HepG2 (cell line): ENCODE measurements at regions not wholly inside any gene's neighbourhood (a gene's known extent, or its start where the extent isn't known, plus 50 kb on each side); places are given as distances from the start of the nearest gene placed in this dataset.

Experiments used
- ATAC-seq: fragments of 200-7000 bp; cut with Tn5 transposase; 3 replicates; pipeline ENCODE4 v1.9.1; 2020; ENCODE audit warnings: mild to moderate bottlenecking, moderate library complexity
- BruUV-seq: library from RNA; stranded (reverse); fragments of 400-500 nt; replicated peaks from 2 replicates; lab custom pipeline; 2021; lab: Mats Ljungman, UMichigan
- CTCF ChIA-PET: fragments of 300-600 bp; formaldehyde crosslinking; extraction: SDS; loops from one replicate; lab custom pipeline; 2021; ENCODE audit warnings: low total read pairs, inconsistent platforms, low intra/inter-chr PET ratio; lab: Yijun Ruan, JAX
- POLR2A ChIA-PET: fragments of 350-600 bp; sonication (Branson Sonifier 250); formaldehyde crosslinking; loops from one replicate; lab custom pipeline; 2020; ENCODE audit warnings: antibody characterized with exemption, inconsistent platforms; lab: Yijun Ruan, JAX
- DNase-seq: peaks from one replicate; pipeline ENCODE4 v3.0.0-alpha.2; 2015; ENCODE audit warnings: low spot score
- FAIRE-seq: peaks from 3 replicates; lab custom pipeline; 2011; peaks lifted over from hg19 to GRCh38; lab: Jason Lieb, UNC
- H2AFZ ChIP-seq: one replicate; pipeline ENCODE4 v1.6.1; 2011; ENCODE audit warnings: low read length, inconsistent platforms
- H3K27ac ChIP-seq: fragments of 300-600 bp; 3 replicates; pipeline ENCODE4 v1.8.0; 2011; ENCODE audit warnings: mixed run types, mild to moderate bottlenecking, mixed read lengths, low read length, inconsistent platforms; ENCODE audit not compliant: insufficient read depth; ENCODE audit errors: extremely low read length
- H3K27me3 ChIP-seq, 2 experiments: fragments of 200-600 bp in 1 of 2; 2 replicates in 1 of 2; 3 replicates in 1 of 2; pipeline versions ENCODE4 v1.6.0 to v1.8.0; 2011; ENCODE audit warnings: low read length in 2 of 2, mild to moderate bottlenecking in 2 of 2, moderate library complexity in 2 of 2, inconsistent platforms in 1 of 2; ENCODE audit not compliant: insufficient read depth in 2 of 2, control insufficient read depth in 1 of 2
- H3K36me3 ChIP-seq, 2 experiments: fragments of 200-600 bp in 1 of 2; replicated peaks in 1 of 2; 2 replicates in 1 of 2; 3 replicates in 1 of 2; pipeline versions ENCODE4 v1.5.1 to v1.8.0; 2011; ENCODE audit warnings: low read length in 2 of 2, inconsistent platforms in 1 of 2; ENCODE audit not compliant: insufficient read depth in 2 of 2, control insufficient read depth in 1 of 2
- H3K4me1 ChIP-seq: 2 replicates; pipeline ENCODE4 v1.5.1; 2012; ENCODE audit warnings: low read length, inconsistent platforms; ENCODE audit not compliant: insufficient read depth
- H3K4me2 ChIP-seq: 2 replicates; pipeline ENCODE4 v1.6.0; 2011; ENCODE audit warnings: low read depth, low read length, inconsistent platforms
- H3K4me3 ChIP-seq, 3 experiments: fragments of 200-600 bp in 1 of 3; sonication (generic), shearing (Covaris generic) in 1 of 3; replicated peaks in 1 of 3; 2 replicates each; pipeline ENCODE4 v1.5.1; 2011 to 2016; ENCODE audit warnings: low read length in 3 of 3, inconsistent platforms in 2 of 3, low read depth in 2 of 3, mild to moderate bottlenecking in 2 of 3, control low read depth in 1 of 3, mixed read lengths in 1 of 3; ENCODE audit not compliant: insufficient read depth in 1 of 3
- H3K79me2 ChIP-seq: one replicate; pipeline ENCODE4 v1.6.1; 2011; ENCODE audit warnings: low read length, inconsistent platforms; ENCODE audit not compliant: insufficient read depth
- H3K9ac ChIP-seq: 2 replicates; pipeline ENCODE4 v1.6.0; 2011; ENCODE audit warnings: mild to moderate bottlenecking, low read depth, low read length, inconsistent platforms; ENCODE audit not compliant: insufficient read depth
- H3K9me3 ChIP-seq: 2 replicates; pipeline ENCODE4 v1.5.1; 2012; ENCODE audit warnings: mild to moderate bottlenecking, low read length
- H4K20me1 ChIP-seq: 2 replicates; pipeline ENCODE4 v1.6.0; 2011; ENCODE audit warnings: inconsistent platforms, mild to moderate bottlenecking, low read length, moderate library complexity; ENCODE audit not compliant: insufficient read depth
- AGO1 ChIP-seq: fragments of 200-400 bp; formaldehyde crosslinking; IDR thresholded peaks from 2 replicates; pipeline ENCODE4 v1.6.1; 2017; ENCODE audit warnings: mild to moderate bottlenecking, low read depth, low read length, moderate library complexity; ENCODE audit not compliant: poor library complexity, severe bottlenecking
- ARID4A ChIP-seq: sonication (generic); formaldehyde crosslinking; IDR thresholded peaks from 2 replicates; pipeline ENCODE4 v1.5.0; 2020; ENCODE audit warnings: mild to moderate bottlenecking, missing genetic modification reagents, borderline replicate concordance
- ATF1 ChIP-seq: IDR thresholded peaks from 2 replicates; pipeline ENCODE4 v1.6.1; 2016; ENCODE audit warnings: mild to moderate bottlenecking, control low read depth
- EP300 ChIP-seq, 3 experiments: sonication (generic) in 1 of 3; formaldehyde crosslinking in 1 of 3; IDR thresholded peaks; 2 replicates each; pipeline versions ENCODE4 v1.5.1 to v1.6.1; 2011 to 2020; ENCODE audit warnings: low read depth in 2 of 3, low read length in 2 of 3, borderline replicate concordance in 1 of 3, improper control_type of control experiment in 1 of 3, mild to moderate bottlenecking in 1 of 3, missing genetic modification reagents in 1 of 3, moderate library complexity in 1 of 3
- HIVEP1 ChIP-seq: sonication (generic); formaldehyde crosslinking; IDR thresholded peaks from 2 replicates; pipeline ENCODE4 v1.4.0; 2020; ENCODE audit warnings: mild to moderate bottlenecking, missing genetic modification reagents
- IKZF4 ChIP-seq: sonication (generic); formaldehyde crosslinking; IDR thresholded peaks from 2 replicates; pipeline ENCODE4 v1.5.1; 2020; ENCODE audit warnings: borderline replicate concordance, mild to moderate bottlenecking, low read depth, missing genetic modification reagents; ENCODE audit errors: not compliant biosample characterization
- KLF12 ChIP-seq: sonication (generic); formaldehyde crosslinking; IDR thresholded peaks from 2 replicates; pipeline ENCODE4 v1.4.0; 2020; ENCODE audit warnings: missing genetic modification reagents, borderline replicate concordance
- PAWR ChIP-seq: sonication (generic); formaldehyde crosslinking; IDR thresholded peaks from 2 replicates; pipeline ENCODE4 v1.4.0; 2020; ENCODE audit warnings: missing genetic modification reagents, mild to moderate bottlenecking, borderline replicate concordance
- SIX4 ChIP-seq: sonication (generic); formaldehyde crosslinking; IDR thresholded peaks from 2 replicates; pipeline ENCODE4 v1.4.0; 2020; ENCODE audit warnings: missing genetic modification reagents
- ZKSCAN5 ChIP-seq: sonication (generic); formaldehyde crosslinking; IDR thresholded peaks from 2 replicates; pipeline ENCODE4 v1.5.1; 2020; ENCODE audit warnings: mild to moderate bottlenecking, missing genetic modification reagents
- ZMYM2 ChIP-seq: sonication (generic); formaldehyde crosslinking; IDR thresholded peaks from 2 replicates; pipeline ENCODE4 v1.8.0; 2022; ENCODE audit warnings: mild to moderate bottlenecking, missing genetic modification reagents
- ZSCAN30 ChIP-seq: sonication (generic); formaldehyde crosslinking; IDR thresholded peaks from 2 replicates; pipeline ENCODE4 v1.5.0; 2020; ENCODE audit warnings: mild to moderate bottlenecking, missing genetic modification reagents
- WGBS: methylation state at CpG from one replicate; pipeline ENCODE4 v1.1.6; 2017; ENCODE audit warnings: low lambda C conversion rate; 5-methylcytosine and 5-hydroxymethylcytosine counted together
- in situ Hi-C: cut with HindIII; loops from 2 replicates; pipeline ENCODE4 v1.10.0; 2017; ENCODE audit warnings: low pct_unique_long_range_greater_than_20kb; ENCODE audit not compliant: extremely low pct_ligation_motif_present
- intact Hi-C: fragments of 100-400 bp; cut with micrococcal nuclease; formaldehyde crosslinking; loops from one replicate; pipeline ENCODE4 v1.10.0; 2022; ENCODE audit not compliant: unreplicated experiment

GRCh38 chr18:50444539-50444938, 69.7 kb downstream of the SKA1 start:
- no TSS peak for BruUV-seq

More at GRCh38 chr18:50444539-50444938, 69.7 kb downstream of the SKA1 start:
- no peak overlapping the region for H3K27ac ChIP-seq
- no peak for FAIRE-seq
- intact Hi-C loops = no loop called here
- H3K27me3 ChIP-seq = no peaks in the 10 kb centered on the region
- POLR2A ChIA-PET = no interaction called here
- no peak for ATAC-seq
- no peak overlapping the region for H2AFZ ChIP-seq
- CTCF ChIA-PET = no interaction called here
- DNase-seq = no peak
- H3K36me3 ChIP-seq = no peaks in the 10 kb centered on the region
- no peak overlapping the region for H3K9ac ChIP-seq
- in situ Hi-C loops = no loop called here
- H4K20me1 ChIP-seq = no peaks in the 10 kb centered on the region
- H3K79me2 ChIP-seq = no peaks in the 10 kb centered on the region
- H3K4me3 ChIP-seq = no peak overlapping the region
- WGBS = 5% methylated on average over 2 of the region's 2 CpGs
- H3K4me2 ChIP-seq = no peak overlapping the region
- peaks cover 10% of the 10 kb centered on the region for H3K9me3 ChIP-seq
- TF ChIP-seq PAWR (CRISPR knock-in tag) (no peak), ATF1 (CRISPR knock-in tag) (no peak), HIVEP1 (no peak), ZSCAN30 (CRISPR knock-in tag) (no peak), ZKSCAN5 (CRISPR knock-in tag) (no peak), IKZF4 (CRISPR knock-in tag) (no peak), AGO1 (no peak), EP300 (IDR thresholded peaks at IDR 0.05; ENCODE audit: low read depth in 2 of 2, low read length in 2 of 2) (no peak), EP300 (CRISPR knock-in tag; IDR thresholded peaks at IDR 0.05; ENCODE audit: borderline replicate concordance) (no peak), KLF12 (CRISPR knock-in tag) (no peak), ARID4A (no peak), SIX4 (no peak), ZMYM2 (CRISPR knock-in tag) (no peak)
- TF ChIP-seq, all 625 proteins: peak for 0
- H3K4me1 ChIP-seq = no peaks in the 10 kb centered on the region
